ENCODE measurements at regions not wholly inside any gene's neighbourhood (a gene's known extent, or its start where the extent isn't known, plus 50 kb on each side); places are given as distances from the start of the nearest gene placed in this dataset.

DNA sequence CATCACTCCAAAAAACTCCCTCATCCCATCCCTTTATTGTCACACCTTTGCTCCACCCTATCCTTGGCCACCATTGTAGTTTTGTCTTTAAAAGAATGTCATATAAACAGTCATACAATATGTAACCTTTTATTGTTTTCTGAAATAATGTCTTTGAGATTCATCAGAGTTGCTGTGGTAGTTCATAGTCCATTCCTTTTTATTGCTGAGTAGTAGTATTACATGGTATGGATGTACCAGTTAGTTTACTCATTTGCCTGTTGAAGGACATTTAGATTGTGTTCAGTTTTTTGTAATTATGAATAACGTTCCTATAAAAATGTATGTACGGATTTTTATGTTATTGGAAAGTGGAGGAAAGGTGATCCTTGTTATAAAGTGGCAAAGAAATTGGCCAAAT, 171.8 kb upstream of the GCFC2 start:
- TF ChIP-seq, protein P1, sequence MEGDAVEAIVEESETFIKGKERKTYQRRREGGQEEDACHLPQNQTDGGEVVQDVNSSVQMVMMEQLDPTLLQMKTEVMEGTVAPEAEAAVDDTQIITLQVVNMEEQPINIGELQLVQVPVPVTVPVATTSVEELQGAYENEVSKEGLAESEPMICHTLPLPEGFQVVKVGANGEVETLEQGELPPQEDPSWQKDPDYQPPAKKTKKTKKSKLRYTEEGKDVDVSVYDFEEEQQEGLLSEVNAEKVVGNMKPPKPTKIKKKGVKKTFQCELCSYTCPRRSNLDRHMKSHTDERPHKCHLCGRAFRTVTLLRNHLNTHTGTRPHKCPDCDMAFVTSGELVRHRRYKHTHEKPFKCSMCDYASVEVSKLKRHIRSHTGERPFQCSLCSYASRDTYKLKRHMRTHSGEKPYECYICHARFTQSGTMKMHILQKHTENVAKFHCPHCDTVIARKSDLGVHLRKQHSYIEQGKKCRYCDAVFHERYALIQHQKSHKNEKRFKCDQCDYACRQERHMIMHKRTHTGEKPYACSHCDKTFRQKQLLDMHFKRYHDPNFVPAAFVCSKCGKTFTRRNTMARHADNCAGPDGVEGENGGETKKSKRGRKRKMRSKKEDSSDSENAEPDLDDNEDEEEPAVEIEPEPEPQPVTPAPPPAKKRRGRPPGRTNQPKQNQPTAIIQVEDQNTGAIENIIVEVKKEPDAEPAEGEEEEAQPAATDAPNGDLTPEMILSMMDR (IDR thresholded peaks at IDR 0.05), result no peak
- TF ChIP-seq POLR2A (IDR thresholded peaks at IDR 0.05), result no peak
